T1000 (cell line): ENCODE measurements at regions not wholly inside any gene's neighbourhood (a gene's known extent, or its start where the extent isn't known, plus 50 kb on each side); places are given as distances from the start of the nearest gene placed in this dataset.
"Not testable (repeated sequence)": the region's sequence is repeated elsewhere in the genome, so short reads cannot be mapped to it uniquely, and the experiment has no call there.

ENCODE experiments used
- DNase-seq: peaks from one replicate; lab custom pipeline; 2025; ENCODE audit warnings: mixed read lengths; lab: John Stamatoyannopoulos, UW

GRCh38 chr11:90656171-90656570, 433.3 kb upstream of the CHORDC1 start:
- no peak for DNase-seq

GRCh38 chr11:90650153-90650552, 427.3 kb upstream of the CHORDC1 start:
- no peak for DNase-seq

GRCh38 chr11:90646706-90647105, 423.9 kb upstream of the CHORDC1 start:
- DNase-seq = no peak

- DNase-seq = no peak
Measured at GRCh38 chr11:90646266-90646665, 423.4 kb upstream of the CHORDC1 start.

- no peak for DNase-seq
Measured at GRCh38 chr11:90639461-90639993, 416.7 kb upstream of the CHORDC1 start.

- no peak for DNase-seq
Measured at GRCh38 chr11:90635886-90636285, 413.0 kb upstream of the CHORDC1 start.

- no peak for DNase-seq
Measured at GRCh38 chr11:90635151-90635550, 412.3 kb upstream of the CHORDC1 start.

GRCh38 chr11:90630176-90630575, 407.3 kb upstream of the CHORDC1 start:
- DNase-seq = no peak

- no peak for DNase-seq
Measured at GRCh38 chr11:90629229-90629806, 406.5 kb upstream of the CHORDC1 start.

GRCh38 chr11:90614318-90614717, 391.5 kb upstream of the CHORDC1 start:
- DNase-seq = no peak

GRCh38 chr11:90613037-90613436, 390.2 kb upstream of the CHORDC1 start:
- DNase-seq = not testable (repeated sequence)

GRCh38 chr11:90606721-90607120, 383.9 kb upstream of the CHORDC1 start:
- no peak for DNase-seq

GRCh38 chr11:90601261-90601660, 378.4 kb upstream of the CHORDC1 start:
- no peak for DNase-seq

- DNase-seq = no peak
Measured at GRCh38 chr11:90594658-90595057, 371.8 kb upstream of the CHORDC1 start.

GRCh38 chr11:90593099-90593498, 370.2 kb upstream of the CHORDC1 start:
- DNase-seq = no peak

- DNase-seq = no peak
Measured at GRCh38 chr11:90590286-90590685, 367.4 kb upstream of the CHORDC1 start.

GRCh38 chr11:90589735-90590134, 366.9 kb upstream of the CHORDC1 start:
- DNase-seq = no peak

- no peak for DNase-seq
Measured at GRCh38 chr11:90587896-90588295, 365.0 kb upstream of the CHORDC1 start.

- DNase-seq = no peak
Measured at GRCh38 chr11:90585491-90585890, 362.6 kb upstream of the CHORDC1 start.

- DNase-seq = not testable (repeated sequence)
Measured at GRCh38 chr11:90582999-90583398, 360.1 kb upstream of the CHORDC1 start.

- no peak for DNase-seq
Measured at GRCh38 chr11:90564531-90564930, 341.7 kb upstream of the CHORDC1 start.

GRCh38 chr11:90558328-90558865, 335.5 kb upstream of the CHORDC1 start:
- no peak for DNase-seq

- no peak for DNase-seq
Measured at GRCh38 chr11:90556606-90557005, 333.8 kb upstream of the CHORDC1 start.

GRCh38 chr11:90556026-90556425, 333.2 kb upstream of the CHORDC1 start:
- no peak for DNase-seq
